K562 (cell line): ENCODE measurements at regions not wholly inside any gene's neighbourhood (a gene's known extent, or its start where the extent isn't known, plus 50 kb on each side); places are given as distances from the start of the nearest gene placed in this dataset.

Source experiments
- ATAC-seq: fragments of 200-7000 bp; cut with Tn5 transposase; 3 replicates; pipeline ENCODE4 v1.9.1; 2020; ENCODE audit warnings: moderate library complexity
- BruUV-seq: library from RNA; stranded (reverse); fragments of 400-500 nt; replicated peaks from 2 replicates; lab custom pipeline; 2021; lab: Mats Ljungman, UMichigan
- CTCF ChIA-PET: fragments of 300-600 bp; formaldehyde crosslinking; extraction: SDS; loops from one replicate; lab custom pipeline; 2021; ENCODE audit warnings: low intra/inter-chr PET ratio; lab: Yijun Ruan, JAX
- POLR2A ChIA-PET: fragments of 300-600, 350-650 bp; sonication (Branson Sonifier 250); formaldehyde crosslinking; extraction: SDS; loops from one replicate; lab custom pipeline; 2021; ENCODE audit warnings: antibody characterized with exemption, inconsistent platforms; lab: Yijun Ruan, JAX
- DNase-seq, 4 experiments: peaks; one replicate each; pipeline versions ENCODE4 v3.0.0 to v3.0.0-alpha.2; 2011 to 2018; ENCODE audit warnings: low spot score in 3 of 4, mixed read lengths in 3 of 4; ENCODE audit errors: extremely low read depth in 1 of 4
- FAIRE-seq: peaks from 2 replicates; lab custom pipeline; 2011; peaks lifted over from hg19 to GRCh38; lab: Jason Lieb, UNC
- H2AFZ ChIP-seq: 2 replicates; pipeline ENCODE4 v1.6.0; 2011; ENCODE audit warnings: low read depth, low read length, control low read depth, inconsistent platforms
- H3K27ac ChIP-seq: fragments of 200-600 bp; 3 replicates; pipeline ENCODE4 v1.8.0; 2011; ENCODE audit warnings: low read depth, mild to moderate bottlenecking, control low read depth, inconsistent platforms, low read length, moderate library complexity, mixed read lengths; ENCODE audit errors: extremely low read depth
- H3K27me3 ChIP-seq, 2 experiments: fragments of 300-600 bp in 1 of 2; 2 replicates in 1 of 2; 3 replicates in 1 of 2; pipeline versions ENCODE4 v1.6.0 to v1.8.0; 2011; ENCODE audit warnings: inconsistent platforms in 2 of 2, low read length in 2 of 2, mild to moderate bottlenecking in 1 of 2, mixed read lengths in 1 of 2, moderate library complexity in 1 of 2; ENCODE audit not compliant: control insufficient read depth in 2 of 2, insufficient read depth in 2 of 2
- H3K36me3 ChIP-seq: fragments of 300-600 bp; 3 replicates; pipeline ENCODE4 v1.8.0; 2011; ENCODE audit warnings: mild to moderate bottlenecking, low read length, inconsistent platforms; ENCODE audit not compliant: control insufficient read depth, insufficient read depth
- H3K4me1 ChIP-seq, 2 experiments: fragments of 200-600 bp in 1 of 2; replicated peaks in 1 of 2; 2 replicates in 1 of 2; 3 replicates in 1 of 2; pipeline versions ENCODE4 v1.5.1 to v1.8.0; 2011; ENCODE audit warnings: inconsistent platforms in 2 of 2, low read length in 2 of 2, mild to moderate bottlenecking in 1 of 2, mixed read lengths in 1 of 2, moderate library complexity in 1 of 2; ENCODE audit not compliant: control insufficient read depth in 2 of 2, insufficient read depth in 2 of 2
- H3K4me2 ChIP-seq: 2 replicates; pipeline ENCODE4 v1.6.1; 2011; ENCODE audit warnings: low read length, control low read depth, inconsistent platforms, mixed read lengths; ENCODE audit not compliant: insufficient read depth
- H3K4me3 ChIP-seq: fragments of 200-600 bp; sonication (generic), shearing (Covaris generic); 2 replicates; pipeline ENCODE4 v1.5.1; 2016; ENCODE audit warnings: control low read depth, inconsistent platforms
- H3K79me2 ChIP-seq: fragments of 200-600 bp; 3 replicates; pipeline ENCODE4 v1.8.0; 2011; ENCODE audit warnings: low read length, inconsistent platforms; ENCODE audit not compliant: control insufficient read depth, insufficient read depth
- H3K9ac ChIP-seq, 2 experiments: 2 replicates each; pipeline versions ENCODE4 v1.6.0 to v1.6.1; 2011; ENCODE audit warnings: low read depth in 2 of 2, low read length in 2 of 2, control low read depth in 1 of 2, inconsistent platforms in 1 of 2, mild to moderate bottlenecking in 1 of 2, mixed read lengths in 1 of 2; ENCODE audit not compliant: insufficient read depth in 1 of 2
- H3K9me1 ChIP-seq: one replicate; pipeline ENCODE4 v1.6.0; 2011; ENCODE audit warnings: inconsistent platforms, mild to moderate bottlenecking, low read length, moderate library complexity; ENCODE audit not compliant: control insufficient read depth, insufficient read depth
- H3K9me3 ChIP-seq: replicated peaks from 2 replicates; pipeline ENCODE4 v1.5.1; 2011; ENCODE audit warnings: low read depth, low read length, inconsistent platforms; ENCODE audit not compliant: control insufficient read depth, insufficient read depth
- H4K20me1 ChIP-seq: replicated peaks from 2 replicates; pipeline ENCODE4 v1.6.1; 2011; ENCODE audit warnings: low read length, inconsistent platforms, mixed read lengths; ENCODE audit not compliant: control insufficient read depth, insufficient read depth
- NFIC ChIP-seq: fragments of 450-650 bp; IDR thresholded peaks from 2 replicates; pipeline ENCODE4 v1.6.1; 2017; ENCODE audit warnings: mild to moderate bottlenecking, inconsistent platforms
- NFIX ChIP-seq: fragments of 250-450 bp; sonication (Bioruptor Pico); IDR thresholded peaks from 2 replicates; pipeline ENCODE4 v1.4.0; 2020; ENCODE audit warnings: low read depth, mild to moderate bottlenecking, moderate library complexity
- ZZZ3 ChIP-seq: fragments of 450-650 bp; IDR thresholded peaks from 2 replicates; pipeline ENCODE4 v1.6.1; 2016; ENCODE audit warnings: antibody characterized with exemption, mild to moderate bottlenecking, moderate library complexity
- WGBS: fragments of 100-300 bp; shearing (Covaris generic); methylation state at CpG from one replicate; pipeline ENCODE4 v1.1.6; 2016; ENCODE audit warnings: low coverage, mixed read lengths; ENCODE audit not compliant: insufficient coverage; ENCODE audit errors: missing lambda C conversion rate; 5-methylcytosine and 5-hydroxymethylcytosine counted together
- in situ Hi-C: fragments of 300-500 bp; cut with MboI; formaldehyde crosslinking; loops from 4 replicates; pipeline ENCODE4 v1.15.0; 2018; ENCODE audit warnings: inconsistent platforms, mixed read lengths
- intact Hi-C: fragments of 100-400 bp; cut with micrococcal nuclease; formaldehyde crosslinking; loops from 2 replicates; pipeline ENCODE4 v1.14.2; 2022
- TF ChIP-seq, protein P1 (sequence below): fragments of 150-350 bp; conservative IDR thresholded peaks from 2 replicates; pipeline ENCODE4 v1.6.1; 2014; ENCODE audit warnings: low read length

DNA sequence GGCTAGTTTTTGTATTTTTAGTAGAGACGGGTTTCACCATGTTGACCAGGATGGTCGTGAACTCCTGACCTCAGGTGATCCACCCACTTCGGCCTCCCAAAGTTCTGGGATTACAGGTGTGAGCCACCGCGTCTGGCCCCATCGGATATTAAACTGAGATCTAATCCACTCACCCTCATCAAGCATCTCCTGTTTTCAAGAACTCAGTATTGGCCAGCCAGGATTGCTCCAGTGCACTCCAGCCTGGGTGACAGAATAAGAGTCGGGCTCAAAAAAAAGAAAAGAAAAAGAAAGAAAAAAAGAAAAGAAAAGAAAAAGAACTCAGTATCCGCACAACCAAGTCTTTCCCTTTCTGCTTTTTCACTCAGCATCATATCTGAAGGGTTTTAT is 167.6 kb downstream of the OR13H1 start:
- Histone ChIP-seq H3K9me1 (no peaks in the 10 kb centered on the region), H3K4me1 (no peaks in the 10 kb centered on the region), H3K36me3 (no peaks in the 10 kb centered on the region), H4K20me1 (no peaks in the 10 kb centered on the region), H2AFZ (no peak overlapping the region), H3K79me2 (no peaks in the 10 kb centered on the region), H3K9me3 (peaks cover 3% of the 10 kb centered on the region; the same call in 1 of the 2 replicates), H3K4me3 (no peak overlapping the region), H3K4me2 (no peak overlapping the region), H3K27me3 (no peaks in the 10 kb centered on the region), H3K27ac (no peak overlapping the region), H3K9ac (no peak overlapping the region)
- 87% methylated on average over 7 of the region's 8 CpGs for WGBS
- BruUV-seq, result no TSS peak
- ChIA-PET POLR2A (no interaction called here), CTCF (no interaction called here)
- intact Hi-C loops (no loop called here), in situ Hi-C loops (no loop called here)
- ATAC-seq, result no peak
- DNase-seq, result no peak
- TF ChIP-seq, protein P1, sequence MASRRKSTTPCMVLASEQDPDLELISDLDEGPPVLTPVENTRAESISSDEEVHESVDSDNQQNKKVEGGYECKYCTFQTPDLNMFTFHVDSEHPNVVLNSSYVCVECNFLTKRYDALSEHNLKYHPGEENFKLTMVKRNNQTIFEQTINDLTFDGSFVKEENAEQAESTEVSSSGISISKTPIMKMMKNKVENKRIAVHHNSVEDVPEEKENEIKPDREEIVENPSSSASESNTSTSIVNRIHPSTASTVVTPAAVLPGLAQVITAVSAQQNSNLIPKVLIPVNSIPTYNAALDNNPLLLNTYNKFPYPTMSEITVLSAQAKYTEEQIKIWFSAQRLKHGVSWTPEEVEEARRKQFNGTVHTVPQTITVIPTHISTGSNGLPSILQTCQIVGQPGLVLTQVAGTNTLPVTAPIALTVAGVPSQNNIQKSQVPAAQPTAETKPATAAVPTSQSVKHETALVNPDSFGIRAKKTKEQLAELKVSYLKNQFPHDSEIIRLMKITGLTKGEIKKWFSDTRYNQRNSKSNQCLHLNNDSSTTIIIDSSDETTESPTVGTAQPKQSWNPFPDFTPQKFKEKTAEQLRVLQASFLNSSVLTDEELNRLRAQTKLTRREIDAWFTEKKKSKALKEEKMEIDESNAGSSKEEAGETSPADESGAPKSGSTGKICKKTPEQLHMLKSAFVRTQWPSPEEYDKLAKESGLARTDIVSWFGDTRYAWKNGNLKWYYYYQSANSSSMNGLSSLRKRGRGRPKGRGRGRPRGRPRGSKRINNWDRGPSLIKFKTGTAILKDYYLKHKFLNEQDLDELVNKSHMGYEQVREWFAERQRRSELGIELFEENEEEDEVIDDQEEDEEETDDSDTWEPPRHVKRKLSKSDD, result no peak
- no peak for FAIRE-seq

DNA sequence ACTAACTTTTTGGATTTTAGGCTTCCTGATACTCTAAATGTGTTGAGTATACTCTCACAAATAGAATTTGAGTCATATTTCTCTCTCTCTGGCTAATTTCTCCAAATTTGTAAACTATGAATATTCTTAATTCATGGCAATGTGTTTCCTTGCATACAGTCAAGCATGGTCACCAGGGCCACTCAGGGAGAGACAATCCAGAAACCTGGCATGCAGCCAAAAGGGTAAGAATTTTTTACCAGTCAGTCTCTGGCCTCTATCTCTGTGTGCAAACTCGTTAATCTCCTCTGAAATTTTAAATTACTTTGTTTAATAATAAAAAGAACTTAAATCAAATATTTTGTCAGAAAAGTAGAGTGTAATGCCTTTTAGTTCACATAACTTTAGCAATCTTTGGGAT is 179.8 kb downstream of the OR13H1 start:
- no peak overlapping the region for H3K4me3 ChIP-seq
- intact Hi-C loops, result no loop called here
- no peak overlapping the region for H3K27ac ChIP-seq
- no peak for TF ChIP-seq ZZZ3
- TF ChIP-seq NFIX, result peak; percentile 68
- TF ChIP-seq NFIC, result peak; percentile 86
- TF ChIP-seq, all 486 proteins: peak for 2
- no peak overlapping the region for H3K9ac ChIP-seq
- in situ Hi-C loops, result no loop called here
- CTCF ChIA-PET, result no interaction called here
- no peak for DNase-seq
- FAIRE-seq, result no peak
- no peaks in the 10 kb centered on the region for H3K9me1 ChIP-seq
- H3K27me3 ChIP-seq, result no peaks in the 10 kb centered on the region
- H3K4me1 ChIP-seq, result no peaks in the 10 kb centered on the region
- no peaks in the 10 kb centered on the region for H3K79me2 ChIP-seq
- no peak overlapping the region for H2AFZ ChIP-seq
- H3K9me3 ChIP-seq, result peaks cover 7% of the 10 kb centered on the region; the same call in 1 of the 2 replicates
- ATAC-seq, result no peak
- H3K36me3 ChIP-seq, result no peaks in the 10 kb centered on the region
- H3K4me2 ChIP-seq, result no peak overlapping the region
- no peaks in the 10 kb centered on the region for H4K20me1 ChIP-seq
- WGBS, result 50% methylated on average over 1 of the region's 1 CpG
- POLR2A ChIA-PET, result no interaction called here
- no TSS peak for BruUV-seq
